Prostate gland (tissue), 2 donors: ENCODE measurements at regions not wholly inside any gene's neighbourhood (a gene's known extent, or its start where the extent isn't known, plus 50 kb on each side); places are given as distances from the start of the nearest gene placed in this dataset.

Experiments used
- CTCF ChIP-seq, 4 experiments: fragments of 200-600 bp in 2 of 4; fragments of 450-650 bp in 2 of 4; sonication (generic) in 2 of 4; IDR thresholded peaks; 1 replicate in 3 of 4; 2 replicates in 1 of 4; pipeline ENCODE4 v1.5.1; 2016 to 2019; ENCODE audit warnings: antibody characterized with exemption in 4 of 4, mild to moderate bottlenecking in 2 of 4, moderate library complexity in 2 of 4
- POLR2A ChIP-seq: fragments of 450-650 bp; IDR thresholded peaks from one replicate; pipeline ENCODE4 v1.6.1; 2016; ENCODE audit warnings: antibody characterized with exemption, mild to moderate bottlenecking
- POLR2AphosphoS5 ChIP-seq: sonication (generic); formaldehyde crosslinking; IDR thresholded peaks from one replicate; pipeline ENCODE4 v1.6.1; 2017; ENCODE audit warnings: antibody characterized with exemption

DNA sequence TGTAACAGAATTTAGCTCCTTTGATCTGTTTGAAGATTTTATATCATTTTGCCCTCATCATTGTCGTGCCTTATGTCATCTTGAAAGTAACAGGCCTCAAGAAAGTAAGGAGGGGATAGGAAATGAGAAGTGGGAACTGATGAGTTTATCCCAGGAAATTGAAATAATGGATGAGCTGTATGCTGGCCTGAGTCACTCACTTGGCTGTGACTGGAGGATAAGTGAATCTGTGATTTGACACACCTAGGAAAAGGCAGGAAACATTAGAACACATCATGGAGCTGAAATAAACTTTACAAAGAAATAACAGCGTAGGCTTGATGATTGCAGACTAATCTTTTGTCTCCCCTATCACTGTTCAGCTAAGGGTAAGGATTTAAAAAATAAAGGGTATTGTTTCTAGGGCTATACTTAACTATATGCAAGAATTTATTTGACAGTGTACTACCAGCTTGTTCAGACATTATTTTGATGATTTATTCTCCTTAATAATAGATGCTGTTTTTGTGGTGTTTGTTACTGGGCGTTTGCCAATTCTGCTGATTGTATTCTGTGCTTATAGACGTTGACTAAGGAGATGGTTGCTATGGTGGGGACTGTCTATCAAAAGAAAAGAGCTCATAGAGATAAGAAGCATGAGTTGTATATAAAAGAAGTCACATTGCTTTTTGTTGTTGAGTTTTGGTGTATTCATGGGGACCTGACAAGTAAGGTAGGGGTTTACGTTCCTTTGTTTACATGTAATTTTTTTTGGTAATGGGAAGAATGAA, 105.6 kb upstream of the ROPN1 start:
- TF ChIP-seq POLR2A (no peak), CTCF (IDR thresholded peaks at IDR 0.05) (no peak), POLR2AphosphoS5 (no peak)
